ENCODE measurements at regions not wholly inside any gene's neighbourhood (a gene's known extent, or its start where the extent isn't known, plus 50 kb on each side); places are given as distances from the start of the nearest gene placed in this dataset.

- H3K4me3 ChIP-seq = no peak overlapping the region
- DNase-seq (no peak), ATAC-seq (no peak)
- H3K9me3 ChIP-seq = no peaks in the 10 kb centered on the region
- no peaks in the 10 kb centered on the region for H3K36me3 ChIP-seq (replicated peaks in 1 of 2; ENCODE audit: insufficient read depth in 1 of 2, low read depth in 2 of 2)
- intact Hi-C loops (cut with DNase I) = no loop called here
- TF ChIP-seq POLR2A (IDR thresholded peaks at IDR 0.05) = no peak
- TF ChIP-seq, protein P1, sequence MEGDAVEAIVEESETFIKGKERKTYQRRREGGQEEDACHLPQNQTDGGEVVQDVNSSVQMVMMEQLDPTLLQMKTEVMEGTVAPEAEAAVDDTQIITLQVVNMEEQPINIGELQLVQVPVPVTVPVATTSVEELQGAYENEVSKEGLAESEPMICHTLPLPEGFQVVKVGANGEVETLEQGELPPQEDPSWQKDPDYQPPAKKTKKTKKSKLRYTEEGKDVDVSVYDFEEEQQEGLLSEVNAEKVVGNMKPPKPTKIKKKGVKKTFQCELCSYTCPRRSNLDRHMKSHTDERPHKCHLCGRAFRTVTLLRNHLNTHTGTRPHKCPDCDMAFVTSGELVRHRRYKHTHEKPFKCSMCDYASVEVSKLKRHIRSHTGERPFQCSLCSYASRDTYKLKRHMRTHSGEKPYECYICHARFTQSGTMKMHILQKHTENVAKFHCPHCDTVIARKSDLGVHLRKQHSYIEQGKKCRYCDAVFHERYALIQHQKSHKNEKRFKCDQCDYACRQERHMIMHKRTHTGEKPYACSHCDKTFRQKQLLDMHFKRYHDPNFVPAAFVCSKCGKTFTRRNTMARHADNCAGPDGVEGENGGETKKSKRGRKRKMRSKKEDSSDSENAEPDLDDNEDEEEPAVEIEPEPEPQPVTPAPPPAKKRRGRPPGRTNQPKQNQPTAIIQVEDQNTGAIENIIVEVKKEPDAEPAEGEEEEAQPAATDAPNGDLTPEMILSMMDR (IDR thresholded peaks at IDR 0.05) = no peak
- H3K27ac ChIP-seq = no peak overlapping the region
- no peaks in the 10 kb centered on the region for H3K4me1 ChIP-seq
- H3K27me3 ChIP-seq = no peaks in the 10 kb centered on the region
- WGBS, 2 donors = 39 to 49% methylated on average over 3 of the region's 3 CpGs
Measured at GRCh38 chr5:163659568-163659902, 154.1 kb downstream of the MAT2B start.

- no peak for DNase-seq
- Histone ChIP-seq H3K4me3 (no peak overlapping the region), H3K4me1 (no peaks in the 10 kb centered on the region), H3K36me3 (replicated peaks in 1 of 2; ENCODE audit: insufficient read depth in 1 of 2, low read depth in 2 of 2) (no peaks in the 10 kb centered on the region), H3K27ac (no peak overlapping the region), H3K27me3 (no peaks in the 10 kb centered on the region), H3K9me3 (no peaks in the 10 kb centered on the region)
- no peak for ATAC-seq
- no peak for TF ChIP-seq POLR2A (IDR thresholded peaks at IDR 0.05)
- TF ChIP-seq, protein P1 (IDR thresholded peaks at IDR 0.05) = no peak
- WGBS, 2 donors = 45 to 62% methylated on average over 1 of the region's 1 CpG
- intact Hi-C loops (cut with DNase I) = no loop called here
Measured at GRCh38 chr5:163660486-163660885, 155.1 kb downstream of the MAT2B start.

DNA sequence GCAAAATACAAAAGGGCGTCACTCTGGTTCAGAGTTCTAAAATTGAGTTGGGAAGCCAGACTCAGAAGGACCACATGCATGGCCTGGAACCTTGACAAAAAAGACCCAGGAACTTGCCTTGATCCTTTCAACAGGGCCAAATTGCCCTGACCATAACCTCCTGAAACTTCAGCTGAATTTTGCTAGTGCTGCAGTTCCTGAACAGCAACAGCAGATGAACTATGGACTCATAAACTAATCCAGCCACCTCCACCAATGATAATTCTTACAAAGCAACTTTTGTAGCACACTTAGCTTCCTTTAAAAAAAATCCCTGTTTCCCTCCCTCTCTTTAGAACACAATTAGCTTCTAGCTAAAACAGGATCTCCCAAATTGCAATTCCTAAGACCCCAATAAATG is 155.9 kb downstream of the MAT2B start:
- Histone ChIP-seq H3K27me3 (no peaks in the 10 kb centered on the region), H3K4me1 (no peaks in the 10 kb centered on the region), H3K9me3 (no peaks in the 10 kb centered on the region), H3K4me3 (no peak overlapping the region), H3K36me3 (replicated peaks in 1 of 2; ENCODE audit: insufficient read depth in 1 of 2, low read depth in 2 of 2) (no peaks in the 10 kb centered on the region), H3K27ac (no peak overlapping the region)
- DNase-seq (no peak), ATAC-seq (no peak)
- 48 to 53% methylated on average over 1 of the region's 1 CpG for whole genome bisulfite sequencing, 2 donors
- intact Hi-C loops (cut with DNase I) = no loop called here
- TF ChIP-seq, protein P1 (IDR thresholded peaks at IDR 0.05) = no peak
- no peak for TF ChIP-seq POLR2A (IDR thresholded peaks at IDR 0.05)

- ATAC-seq (no peak), DNase-seq (no peak)
- Histone ChIP-seq H3K36me3 (replicated peaks in 1 of 2; ENCODE audit: insufficient read depth in 1 of 2, low read depth in 2 of 2) (no peaks in the 10 kb centered on the region), H3K4me3 (no peak overlapping the region), H3K27ac (no peak overlapping the region), H3K9me3 (no peaks in the 10 kb centered on the region), H3K4me1 (no peaks in the 10 kb centered on the region), H3K27me3 (no peaks in the 10 kb centered on the region)
- intact Hi-C loops (cut with DNase I) = no loop called here
- TF ChIP-seq, protein P1 (IDR thresholded peaks at IDR 0.05) = no peak
- no peak for TF ChIP-seq POLR2A (IDR thresholded peaks at IDR 0.05)
Measured at GRCh38 chr5:163670036-163670435, 164.6 kb downstream of the MAT2B start.

GRCh38 chr5:163677092-163677491 is 171.7 kb downstream of the MAT2B start:
- DNase-seq = no peak
- no peak for ATAC-seq
- no peaks in the 10 kb centered on the region for H3K27me3 ChIP-seq
- H3K9me3 ChIP-seq = no peaks in the 10 kb centered on the region
- H3K4me1 ChIP-seq = no peaks in the 10 kb centered on the region
- 35 to 37% methylated on average over 2 of the region's 2 CpGs for WGBS, 2 donors
- intact Hi-C loops (cut with DNase I) = no loop called here
- no peaks in the 10 kb centered on the region for H3K36me3 ChIP-seq (replicated peaks in 1 of 2; ENCODE audit: insufficient read depth in 1 of 2, low read depth in 2 of 2)
- TF ChIP-seq POLR2A (IDR thresholded peaks at IDR 0.05) = no peak
- TF ChIP-seq, protein P1 (IDR thresholded peaks at IDR 0.05) = no peak
- no peak overlapping the region for H3K27ac ChIP-seq
- H3K4me3 ChIP-seq = no peak overlapping the region
